Activated T-helper 2 cell treated with anti-CD3 and anti-CD28 coated beads, Interferon-gamma antibody, Interleukin-2, Interleukin-4, amounts not matched to agents 10 μg/mL and 5 μg/mL and 100 μg/mL, durations not matched to agents 14 hours and 24 hours and 36 hours (primary cell): ENCODE measurements at regions not wholly inside any gene's neighbourhood (a gene's known extent, or its start where the extent isn't known, plus 50 kb on each side); places are given as distances from the start of the nearest gene placed in this dataset.

Experiments
- DNase-seq: peaks from one replicate; pipeline ENCODE4 v3.0.0; 2021; ENCODE audit warnings: low spot score
- H3K27ac Mint-ChIP-seq: one replicate; pipeline ENCODE4 v1.8.0; 2021; ENCODE audit warnings: mixed read lengths
- H3K27me3 Mint-ChIP-seq: one replicate; pipeline ENCODE4 v1.8.0; 2021; ENCODE audit warnings: low read depth, mixed read lengths
- H3K36me3 Mint-ChIP-seq: one replicate; pipeline ENCODE4 v1.8.0; 2021; ENCODE audit warnings: low read depth, mixed read lengths
- H3K4me1 Mint-ChIP-seq: one replicate; pipeline ENCODE4 v1.8.0; 2021; ENCODE audit warnings: low read depth, mixed read lengths
- H3K4me3 Mint-ChIP-seq: one replicate; pipeline ENCODE4 v1.8.0; 2021; ENCODE audit warnings: low read depth, mild to moderate bottlenecking, moderate library complexity, mixed read lengths
- H3K9me3 Mint-ChIP-seq: one replicate; pipeline ENCODE4 v1.8.0; 2021; ENCODE audit warnings: mixed read lengths
- intact Hi-C: fragments of 100-400 bp; cut with micrococcal nuclease; formaldehyde crosslinking; loops from one replicate; pipeline ENCODE4 v1.15.1; 2023

DNA sequence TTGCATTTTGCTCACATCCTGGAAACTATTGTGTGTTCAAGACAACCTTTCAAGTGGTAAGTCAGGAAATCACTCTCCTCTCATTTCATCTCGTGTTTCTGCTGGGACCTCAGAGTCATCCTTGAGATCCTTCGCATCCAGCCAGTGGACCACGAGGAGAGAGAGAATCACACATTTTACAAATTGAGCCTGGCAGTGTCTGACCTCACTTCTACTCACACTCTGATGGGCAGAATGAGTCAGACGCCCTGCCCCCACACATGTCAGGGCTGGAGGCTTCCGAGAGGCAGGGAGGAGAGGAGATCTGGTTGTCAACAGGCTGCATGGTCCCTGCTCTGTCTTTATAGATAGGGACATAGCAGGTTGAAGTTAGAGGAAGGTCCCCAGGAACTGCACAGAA lies 509.7 kb downstream of the AJAP1 start:
- no peaks in the 10 kb centered on the region for H3K4me1 Mint-ChIP-seq
- no peaks in the 10 kb centered on the region for H3K27me3 Mint-ChIP-seq
- DNase-seq: no peak
- H3K9me3 Mint-ChIP-seq: peaks cover 5% of the 10 kb centered on the region
- no peaks in the 10 kb centered on the region for H3K36me3 Mint-ChIP-seq
- no peak overlapping the region for H3K4me3 Mint-ChIP-seq
- no peak overlapping the region for H3K27ac Mint-ChIP-seq
- intact Hi-C loops: no loop called here

DNA sequence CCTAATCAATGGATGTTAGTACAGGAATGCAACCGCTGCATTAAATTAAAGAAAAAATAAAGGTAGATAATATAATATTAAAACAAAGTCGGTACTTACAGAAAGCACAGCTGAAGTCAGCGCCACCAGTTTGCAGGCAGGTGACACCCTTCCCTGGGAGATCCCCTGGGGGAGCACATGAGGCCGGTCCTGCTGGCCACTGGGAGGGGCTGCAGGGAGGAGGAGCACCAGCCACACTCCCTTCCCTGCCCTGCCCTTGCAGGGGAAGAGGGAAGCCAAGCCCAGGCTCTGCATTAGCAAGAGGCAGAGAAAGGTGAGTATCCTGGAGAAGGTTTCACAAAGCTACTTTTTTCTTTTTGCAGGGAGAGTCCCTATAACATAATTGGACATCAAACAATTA lies 507.0 kb downstream of the AJAP1 start:
- Mint-ChIP-seq H3K36me3 (no peaks in the 10 kb centered on the region), H3K4me3 (no peak overlapping the region), H3K27ac (no peak overlapping the region), H3K9me3 (peaks cover 5% of the 10 kb centered on the region), H3K4me1 (no peaks in the 10 kb centered on the region), H3K27me3 (no peaks in the 10 kb centered on the region)
- DNase-seq: no peak
- intact Hi-C loops: no loop called here

DNA sequence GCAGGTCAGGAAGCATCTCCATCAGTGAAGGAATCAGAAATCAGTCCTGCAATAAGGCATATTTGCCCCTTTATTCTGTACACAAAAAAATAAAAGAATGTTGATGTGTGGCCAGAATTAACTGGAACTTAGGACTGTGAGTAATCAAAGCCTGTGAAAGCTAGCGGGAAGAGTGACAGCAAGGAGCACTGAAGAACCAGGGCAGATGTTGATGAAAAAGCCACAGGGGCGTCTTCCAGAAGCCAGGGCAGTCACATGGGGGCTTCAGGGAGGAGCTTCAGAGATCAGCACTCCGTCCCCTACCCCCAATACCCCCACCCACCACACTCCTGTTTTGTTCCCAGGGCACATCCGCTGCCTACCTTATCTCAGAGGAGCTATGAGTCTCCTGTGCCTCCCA lies 502.8 kb downstream of the AJAP1 start:
- H3K27ac Mint-ChIP-seq: no peak overlapping the region
- DNase-seq: no peak
- intact Hi-C loops: no loop called here
- H3K9me3 Mint-ChIP-seq: peaks cover 8% of the 10 kb centered on the region
- H3K36me3 Mint-ChIP-seq: no peaks in the 10 kb centered on the region
- no peak overlapping the region for H3K4me3 Mint-ChIP-seq
- H3K4me1 Mint-ChIP-seq: no peaks in the 10 kb centered on the region
- no peaks in the 10 kb centered on the region for H3K27me3 Mint-ChIP-seq

DNA sequence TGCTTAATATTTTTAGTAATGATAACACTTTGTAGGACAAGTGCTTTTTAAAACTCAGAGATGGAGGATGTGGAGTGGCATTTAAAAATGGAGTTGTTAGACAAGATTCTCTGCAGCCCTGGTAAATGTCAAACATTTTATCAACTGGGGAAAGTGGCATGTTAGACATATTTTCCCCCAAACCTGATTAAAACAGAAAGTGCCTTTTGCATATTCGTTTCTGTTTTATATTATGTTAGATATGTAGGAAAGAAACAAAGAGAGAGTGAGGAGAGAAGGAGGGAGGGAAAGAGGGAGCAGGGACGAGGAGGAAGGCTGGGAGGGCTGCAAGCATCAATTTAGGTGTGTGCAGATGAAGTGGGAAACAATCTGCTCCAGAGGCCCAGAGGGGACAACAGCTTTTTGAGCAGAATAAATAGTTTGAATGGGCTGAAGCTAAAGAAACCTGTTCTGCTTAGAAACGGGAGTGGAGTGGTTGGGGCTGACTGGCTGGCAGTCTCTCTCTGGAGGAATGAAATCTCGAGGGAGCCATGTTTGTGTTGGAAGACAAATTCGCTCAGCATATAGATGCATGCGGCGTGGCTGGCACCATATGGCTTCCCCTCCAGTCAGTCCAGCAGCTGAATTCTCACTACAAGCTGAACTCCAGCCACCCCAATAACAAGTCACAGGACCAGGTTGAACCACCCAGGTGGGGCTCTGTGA lies 502.2 kb downstream of the AJAP1 start:
- Mint-ChIP-seq H3K36me3 (no peaks in the 10 kb centered on the region), H3K4me3 (no peak overlapping the region), H3K27me3 (no peaks in the 10 kb centered on the region), H3K27ac (no peak overlapping the region), H3K4me1 (no peaks in the 10 kb centered on the region), H3K9me3 (peaks cover 8% of the 10 kb centered on the region)
- no peak for DNase-seq
- intact Hi-C loops: no loop called here

DNA sequence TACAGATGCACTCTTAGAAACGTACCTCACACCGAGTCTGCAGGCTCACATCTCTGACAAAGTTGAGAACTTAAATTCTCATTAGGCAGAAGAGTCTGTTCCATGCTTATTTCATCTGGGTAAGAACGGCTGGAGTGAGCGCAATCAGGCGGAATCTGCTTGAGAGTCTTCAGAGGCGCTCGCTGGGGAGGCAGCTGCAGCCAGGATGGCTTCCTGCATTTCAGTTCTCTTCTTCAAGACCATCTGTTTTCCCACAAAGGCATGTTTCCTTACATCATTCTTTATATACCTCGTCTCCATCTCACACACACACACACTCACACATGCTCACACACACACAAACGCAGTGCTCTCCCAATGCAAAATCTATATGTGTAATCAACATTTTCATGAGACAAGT lies 497.1 kb downstream of the AJAP1 start:
- H3K27ac Mint-ChIP-seq: no peak overlapping the region
- no peaks in the 10 kb centered on the region for H3K27me3 Mint-ChIP-seq
- DNase-seq: no peak
- intact Hi-C loops: no loop called here
- no peaks in the 10 kb centered on the region for H3K36me3 Mint-ChIP-seq
- H3K4me3 Mint-ChIP-seq: no peak overlapping the region
- H3K4me1 Mint-ChIP-seq: no peaks in the 10 kb centered on the region
- H3K9me3 Mint-ChIP-seq: peaks cover 3% of the 10 kb centered on the region

DNA sequence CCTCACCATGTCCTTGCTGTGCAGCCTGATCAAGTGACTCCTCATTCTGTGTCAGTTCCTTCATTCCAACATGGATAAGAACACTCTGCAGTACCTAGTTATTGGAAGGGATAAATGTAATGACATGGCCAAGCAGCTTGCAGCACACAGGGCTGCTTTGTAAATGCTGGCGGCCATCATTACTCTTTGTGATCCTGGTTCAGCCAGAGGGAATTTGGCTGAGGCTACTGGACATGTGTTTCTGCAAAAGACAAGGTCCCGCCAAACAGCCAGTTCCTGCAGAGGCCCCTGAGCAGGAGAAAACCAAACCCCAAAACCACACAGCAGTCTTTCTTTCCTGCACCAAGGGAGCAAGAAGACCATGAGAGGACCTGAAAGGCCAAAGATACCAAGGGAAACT lies 495.8 kb downstream of the AJAP1 start:
- Mint-ChIP-seq H3K4me1 (no peaks in the 10 kb centered on the region), H3K4me3 (no peak overlapping the region), H3K27me3 (peaks cover 2% of the 10 kb centered on the region), H3K36me3 (no peaks in the 10 kb centered on the region), H3K27ac (no peak overlapping the region), H3K9me3 (peaks cover 2% of the 10 kb centered on the region)
- intact Hi-C loops: no loop called here
- DNase-seq: no peak

DNA sequence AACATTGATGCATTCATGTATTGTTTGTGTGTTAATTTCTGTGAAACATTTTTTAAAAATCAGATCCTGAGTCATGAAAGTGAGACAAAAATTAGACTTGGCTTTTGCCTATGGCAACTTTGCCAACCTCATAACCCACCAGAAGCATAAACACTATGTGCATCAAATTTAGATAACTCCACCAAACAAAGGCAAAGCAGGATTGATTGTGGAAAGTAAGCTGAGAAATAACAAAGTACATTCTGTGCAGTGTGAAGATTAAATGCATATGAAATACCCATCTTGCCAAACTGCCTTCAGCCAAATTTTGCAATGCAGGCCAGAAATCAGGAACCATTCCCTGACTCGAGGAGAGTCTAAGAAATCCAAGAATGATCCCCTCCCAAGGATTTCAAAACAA lies 493.4 kb downstream of the AJAP1 start:
- Mint-ChIP-seq H3K36me3 (no peaks in the 10 kb centered on the region), H3K27ac (no peak overlapping the region)
- intact Hi-C loops: no loop called here

DNA sequence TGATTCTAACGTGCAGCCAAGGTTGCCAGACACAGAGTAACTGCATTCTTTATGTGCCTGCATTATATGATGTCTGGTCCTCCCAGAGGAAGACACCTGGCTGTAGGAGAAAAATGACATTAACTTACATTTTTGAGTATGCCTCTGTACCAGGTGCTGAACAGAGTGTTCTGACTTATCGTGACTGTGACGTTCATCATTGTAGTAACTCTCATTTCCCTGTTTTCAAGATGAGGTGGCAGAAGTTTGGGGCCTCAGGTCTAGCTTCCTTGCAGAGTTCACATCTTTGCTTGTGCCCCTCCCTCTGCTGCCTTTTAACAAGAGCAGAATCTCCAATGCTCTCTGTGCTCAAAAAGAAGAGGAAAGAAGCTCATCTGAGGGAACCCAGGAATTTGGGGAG lies 488.0 kb downstream of the AJAP1 start:
- H3K4me1 Mint-ChIP-seq: no peaks in the 10 kb centered on the region
- intact Hi-C loops: no loop called here
- H3K9me3 Mint-ChIP-seq: no peaks in the 10 kb centered on the region
- no peak for DNase-seq
- no peaks in the 10 kb centered on the region for H3K36me3 Mint-ChIP-seq
- no peak overlapping the region for H3K4me3 Mint-ChIP-seq
- H3K27me3 Mint-ChIP-seq: peaks cover 2% of the 10 kb centered on the region
- no peak overlapping the region for H3K27ac Mint-ChIP-seq

More for the DNA sequence above, 493.4 kb downstream of the AJAP1 start:
- DNase-seq: no peak
- Mint-ChIP-seq H3K9me3 (no peaks in the 10 kb centered on the region), H3K4me3 (no peak overlapping the region), H3K27me3 (peaks cover 2% of the 10 kb centered on the region), H3K4me1 (no peaks in the 10 kb centered on the region)

DNA sequence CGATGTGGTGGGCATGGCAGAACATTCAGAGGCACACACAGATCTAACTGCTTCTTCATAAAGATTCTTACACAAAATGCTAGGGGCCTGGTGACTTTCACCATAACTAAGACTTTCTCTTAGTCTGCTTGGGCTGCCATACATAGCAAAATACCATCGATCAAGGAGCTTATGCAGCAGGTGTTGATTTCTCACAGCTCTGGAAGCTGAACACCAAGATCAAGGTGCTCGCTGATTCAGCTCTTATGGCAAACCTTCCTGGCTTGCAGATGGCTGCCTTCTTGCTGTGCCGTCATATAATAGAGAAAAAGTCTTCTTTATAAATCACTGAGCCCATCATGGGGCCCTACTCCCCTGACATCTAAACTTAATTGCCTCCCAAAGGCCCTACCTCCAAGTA lies 487.3 kb downstream of the AJAP1 start:
- no peak for DNase-seq
- H3K4me1 Mint-ChIP-seq: no peaks in the 10 kb centered on the region
- no peaks in the 10 kb centered on the region for H3K36me3 Mint-ChIP-seq
- peaks cover 2% of the 10 kb centered on the region for H3K27me3 Mint-ChIP-seq
- no peaks in the 10 kb centered on the region for H3K9me3 Mint-ChIP-seq
- no peak overlapping the region for H3K4me3 Mint-ChIP-seq
- intact Hi-C loops: no loop called here
- H3K27ac Mint-ChIP-seq: no peak overlapping the region

DNA sequence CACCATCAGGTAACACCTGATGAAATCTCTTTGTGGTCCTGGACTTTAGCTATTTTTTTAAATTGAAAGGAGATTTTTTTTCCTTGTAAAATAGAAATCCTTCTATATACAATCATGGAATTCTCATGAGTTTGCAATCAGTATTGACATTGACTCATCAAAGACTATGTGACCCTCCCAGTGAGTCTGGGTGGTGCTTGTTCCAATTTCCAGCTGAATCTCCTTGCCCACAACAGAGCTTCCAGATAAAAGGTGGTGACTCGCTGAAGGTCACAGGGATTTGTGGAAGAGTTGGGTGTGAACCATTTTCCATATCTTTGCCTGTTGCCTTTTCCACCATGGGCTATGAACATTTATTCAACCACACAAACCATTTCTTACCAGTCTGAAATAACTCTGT lies 486.6 kb downstream of the AJAP1 start:
- DNase-seq: no peak
- H3K9me3 Mint-ChIP-seq: no peaks in the 10 kb centered on the region
- intact Hi-C loops: no loop called here
- no peaks in the 10 kb centered on the region for H3K4me1 Mint-ChIP-seq
- H3K36me3 Mint-ChIP-seq: no peaks in the 10 kb centered on the region
- H3K27ac Mint-ChIP-seq: no peak overlapping the region
- H3K4me3 Mint-ChIP-seq: no peak overlapping the region
- H3K27me3 Mint-ChIP-seq: no peaks in the 10 kb centered on the region

DNA sequence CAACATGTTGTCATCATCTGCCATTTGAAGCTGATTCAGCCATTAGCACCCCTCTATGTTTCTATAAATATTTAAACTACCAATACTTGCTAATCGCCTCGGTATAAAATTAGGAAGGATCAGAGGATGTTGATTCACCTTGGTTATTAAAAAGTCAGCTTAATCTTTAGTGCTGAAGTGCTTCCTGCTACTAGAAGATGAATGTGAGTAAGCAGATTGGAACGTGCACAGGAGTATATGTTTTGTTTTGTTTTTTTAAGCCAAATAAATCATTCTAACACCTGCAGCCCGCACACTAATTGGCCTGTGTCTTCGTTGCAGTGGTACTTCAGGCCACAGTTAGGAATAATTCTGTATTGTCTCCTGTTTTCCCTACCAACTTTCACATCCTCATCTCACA lies 485.7 kb downstream of the AJAP1 start:
- H3K4me3 Mint-ChIP-seq: no peak overlapping the region
- H3K9me3 Mint-ChIP-seq: no peaks in the 10 kb centered on the region
- DNase-seq: no peak
- no peaks in the 10 kb centered on the region for H3K36me3 Mint-ChIP-seq
- H3K27ac Mint-ChIP-seq: no peak overlapping the region
- no peaks in the 10 kb centered on the region for H3K4me1 Mint-ChIP-seq
- intact Hi-C loops: no loop called here
- no peaks in the 10 kb centered on the region for H3K27me3 Mint-ChIP-seq

DNA sequence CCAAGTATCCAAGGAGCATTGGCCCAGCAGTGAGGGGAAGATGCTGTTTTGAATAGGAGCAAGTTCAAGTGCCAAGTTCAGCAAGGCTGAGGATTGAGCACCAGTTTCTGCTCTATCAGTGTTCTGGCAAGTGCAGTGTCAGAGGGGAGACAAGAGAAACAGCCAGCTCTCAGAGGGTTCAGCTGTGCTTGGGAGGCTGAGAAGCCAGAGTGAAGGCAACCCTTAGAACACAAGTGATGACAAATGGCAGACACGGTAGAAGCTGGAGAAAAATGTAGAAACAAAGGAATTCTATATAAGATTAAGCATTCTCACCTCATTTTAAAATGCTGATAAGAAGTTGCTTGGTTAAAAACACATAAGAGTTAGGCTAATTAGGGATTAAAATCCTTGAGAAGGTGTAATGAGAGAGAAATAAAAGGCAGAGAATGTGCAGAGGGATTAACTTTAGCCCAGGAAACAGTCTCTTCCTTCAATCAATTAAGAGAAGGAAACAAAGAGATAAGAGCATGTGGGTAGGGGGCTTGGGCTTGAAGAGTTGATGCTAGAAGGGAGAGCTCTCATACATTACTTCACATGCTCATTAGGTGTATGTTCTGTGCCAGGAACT lies 475.4 kb downstream of the AJAP1 start:
- Mint-ChIP-seq H3K4me1 (no peaks in the 10 kb centered on the region), H3K36me3 (no peaks in the 10 kb centered on the region), H3K27ac (no peak overlapping the region), H3K27me3 (no peaks in the 10 kb centered on the region), H3K9me3 (peaks cover 4% of the 10 kb centered on the region), H3K4me3 (no peak overlapping the region)
- intact Hi-C loops: no loop called here
- no peak for DNase-seq

DNA sequence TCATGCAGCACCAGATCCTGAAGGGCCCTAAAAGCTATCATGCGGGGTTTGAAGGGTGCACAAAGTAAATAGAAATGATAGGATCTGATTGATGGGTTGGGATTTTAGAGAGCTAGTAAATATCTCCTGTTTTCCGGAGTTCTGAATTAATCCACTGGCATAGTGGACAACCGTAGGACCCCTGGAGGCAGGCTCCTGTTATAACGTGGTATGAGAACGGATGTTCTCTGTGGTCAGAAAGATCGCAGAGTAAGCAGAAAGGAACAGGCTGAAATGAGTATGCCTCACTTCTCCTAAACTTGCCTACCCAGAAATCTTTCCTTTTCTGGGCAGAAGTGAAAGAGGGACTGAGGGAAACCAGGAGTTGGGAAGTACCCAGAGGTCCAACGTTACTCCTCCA lies 470.8 kb downstream of the AJAP1 start:
- intact Hi-C loops: no loop called here
- Mint-ChIP-seq H3K27ac (no peak overlapping the region), H3K36me3 (no peaks in the 10 kb centered on the region)

DNA sequence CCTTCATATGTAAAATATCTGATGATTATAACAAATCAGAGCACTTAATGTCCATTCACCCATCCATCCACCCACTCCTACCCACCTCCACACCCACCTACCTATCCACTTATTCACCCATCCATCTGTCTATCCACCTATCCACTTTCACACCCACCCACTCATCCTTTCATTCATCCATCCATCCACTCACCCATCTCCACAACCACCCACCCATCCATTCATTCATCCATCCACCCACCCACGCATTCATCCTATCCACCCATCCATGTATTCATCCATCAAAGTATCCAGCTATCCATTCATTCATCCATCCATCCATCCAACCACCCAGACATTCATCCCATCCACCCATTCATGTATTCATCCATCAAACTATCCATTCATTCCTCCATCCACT lies 466.1 kb downstream of the AJAP1 start:
- Mint-ChIP-seq H3K4me1 (no peaks in the 10 kb centered on the region), H3K4me3 (no peak overlapping the region), H3K27ac (no peak overlapping the region), H3K9me3 (no peaks in the 10 kb centered on the region), H3K36me3 (no peaks in the 10 kb centered on the region), H3K27me3 (no peaks in the 10 kb centered on the region)
- DNase-seq: no peak
- intact Hi-C loops: no loop called here

More for the DNA sequence above, 470.8 kb downstream of the AJAP1 start:
- DNase-seq: no peak
- H3K4me3 Mint-ChIP-seq: no peak overlapping the region
- H3K9me3 Mint-ChIP-seq: peaks cover 4% of the 10 kb centered on the region
- no peaks in the 10 kb centered on the region for H3K4me1 Mint-ChIP-seq
- no peaks in the 10 kb centered on the region for H3K27me3 Mint-ChIP-seq
